ENCODE measurements at regions not wholly inside any gene's neighbourhood (a gene's known extent, or its start where the extent isn't known, plus 50 kb on each side); places are given as distances from the start of the nearest gene placed in this dataset.
"Not testable (repeated sequence)": the region's sequence is repeated elsewhere in the genome, so short reads cannot be mapped to it uniquely, and the experiment has no call there.

- DNase-seq (ENCODE audit: low read depth, low spot score) = no peak
- H3K4me3 ChIP-seq (ENCODE audit: low read length) = no peak overlapping the region
Observed at GRCh38 chr6:158920311-158920905, 79.6 kb downstream of the RSPH3 start.

- H3K4me3 ChIP-seq (ENCODE audit: low read length) = no peak overlapping the region
- DNase-seq (ENCODE audit: low read depth, low spot score) = no peak
Observed at GRCh38 chr6:158919865-158920264, 80.1 kb downstream of the RSPH3 start.

DNA sequence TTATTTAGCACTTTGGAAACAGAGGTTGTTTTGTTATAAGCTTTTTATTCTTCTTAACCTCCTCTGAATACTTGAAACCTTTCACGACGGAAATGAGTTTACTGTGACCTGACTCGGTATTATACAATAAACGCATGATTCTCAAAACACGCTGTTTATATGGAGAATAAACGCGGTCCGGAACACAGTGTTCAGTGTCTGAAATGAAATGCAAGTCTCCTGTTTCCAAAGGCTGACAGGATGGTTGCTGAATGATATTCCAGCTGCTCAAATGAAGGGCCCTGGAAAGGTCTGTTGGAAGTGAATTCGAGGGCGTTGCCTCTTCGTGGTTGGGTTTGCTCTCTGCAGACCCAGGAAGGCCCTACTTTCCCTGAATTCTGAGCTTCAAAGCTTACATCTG, 83.4 kb downstream of the RSPH3 start:
- H3K4me3 ChIP-seq (ENCODE audit: low read length) = no peak overlapping the region
- DNase-seq (ENCODE audit: low read depth, low spot score) = no peak

- DNase-seq (ENCODE audit: low read depth, low spot score) = no peak
- no peak overlapping the region for H3K4me3 ChIP-seq (ENCODE audit: low read length)
Observed at GRCh38 chr6:158914923-158915322, 85.1 kb downstream of the RSPH3 start.

GRCh38 chr6:158913580-158913979, 86.4 kb downstream of the RSPH3 start:
- DNase-seq (ENCODE audit: low read depth, low spot score) = no peak
- no peak overlapping the region for H3K4me3 ChIP-seq (ENCODE audit: low read length)

DNA sequence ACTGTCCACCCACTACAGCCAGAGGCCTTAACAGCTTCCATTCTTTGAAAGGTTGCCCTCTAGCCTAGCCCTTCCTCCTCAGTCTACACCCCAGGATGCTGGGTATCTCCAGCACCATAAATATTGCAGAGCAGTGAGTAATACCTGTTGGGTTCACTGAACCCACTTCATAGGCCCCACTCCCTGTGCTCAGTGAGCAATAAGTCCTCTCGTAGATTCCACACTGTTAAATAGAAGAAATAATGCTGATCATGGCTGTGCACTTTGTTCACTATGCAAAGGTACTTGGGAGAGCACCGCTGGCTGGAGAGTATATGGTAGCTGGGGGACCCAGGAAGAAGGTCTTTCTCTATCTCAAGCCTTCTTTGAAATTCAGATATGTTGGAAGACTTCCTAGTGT, 87.3 kb downstream of the RSPH3 start:
- no peak overlapping the region for H3K4me3 ChIP-seq (ENCODE audit: low read length)
- DNase-seq (ENCODE audit: low read depth, low spot score) = no peak

DNA sequence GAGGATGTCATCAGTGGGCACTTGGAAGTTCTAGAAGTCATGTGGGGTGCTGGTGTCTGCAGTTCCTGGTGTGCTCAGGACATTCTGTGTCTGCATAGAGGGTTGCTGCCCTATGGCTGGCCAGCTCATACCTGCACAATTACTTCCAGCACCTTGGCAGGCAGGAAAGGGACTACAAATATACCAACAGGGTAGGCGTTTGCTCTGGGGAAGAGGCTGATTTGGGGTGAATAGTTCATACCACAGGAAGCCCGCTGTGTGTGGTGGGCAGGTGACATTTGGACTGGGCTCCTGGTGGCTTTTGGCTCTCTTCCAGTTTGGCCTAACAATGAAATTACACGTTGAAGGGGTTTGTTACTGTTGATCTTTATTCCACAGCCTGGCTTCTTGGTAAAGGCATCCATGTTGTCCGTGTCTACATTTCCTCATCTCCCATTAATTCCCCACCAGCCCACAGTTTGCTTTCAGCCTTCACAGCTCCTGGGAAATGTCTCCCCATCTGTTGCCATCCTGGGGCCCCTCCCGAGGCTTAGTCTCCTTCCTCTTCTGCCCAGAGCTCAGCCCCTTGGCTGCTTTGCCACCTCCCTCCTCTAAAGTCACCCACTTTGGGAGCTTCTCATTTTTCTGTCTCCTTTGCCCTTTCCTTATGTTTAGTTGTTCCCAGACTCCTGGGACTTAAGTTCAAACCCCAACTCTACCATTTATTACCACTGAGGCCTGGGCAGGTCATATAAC, 88.1 kb downstream of the RSPH3 start:
- H3K4me3 ChIP-seq (ENCODE audit: low read length) = no peak overlapping the region
- DNase-seq (ENCODE audit: low read depth, low spot score) = no peak

- DNase-seq (ENCODE audit: low read depth, low spot score) = no peak
- H3K4me3 ChIP-seq (ENCODE audit: low read length) = no peak overlapping the region
Observed at GRCh38 chr6:158910484-158911440, 89.2 kb downstream of the RSPH3 start.

DNA sequence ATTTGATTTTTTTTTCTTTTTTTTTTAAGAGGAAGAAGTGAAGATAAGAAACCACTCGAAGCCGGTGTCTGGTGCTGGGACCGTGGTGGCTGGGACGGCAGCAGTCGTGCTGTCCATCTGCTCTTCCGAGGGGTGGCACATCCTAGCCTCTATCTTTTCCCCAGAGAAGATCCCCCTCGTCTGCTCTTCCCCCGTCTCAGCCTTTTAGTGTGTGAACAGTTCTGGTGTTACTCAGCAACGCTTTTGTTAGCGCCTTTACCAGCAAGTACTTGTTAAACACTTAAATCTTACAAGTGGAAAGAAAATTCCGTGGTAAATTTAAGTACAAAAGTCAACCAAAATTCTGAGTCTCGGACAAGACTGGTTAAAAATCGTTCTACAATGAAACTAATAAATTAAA, 90.1 kb downstream of the RSPH3 start:
- no peak for DNase-seq (ENCODE audit: low read depth, low spot score)
- no peak overlapping the region for H3K4me3 ChIP-seq (ENCODE audit: low read length)

DNA sequence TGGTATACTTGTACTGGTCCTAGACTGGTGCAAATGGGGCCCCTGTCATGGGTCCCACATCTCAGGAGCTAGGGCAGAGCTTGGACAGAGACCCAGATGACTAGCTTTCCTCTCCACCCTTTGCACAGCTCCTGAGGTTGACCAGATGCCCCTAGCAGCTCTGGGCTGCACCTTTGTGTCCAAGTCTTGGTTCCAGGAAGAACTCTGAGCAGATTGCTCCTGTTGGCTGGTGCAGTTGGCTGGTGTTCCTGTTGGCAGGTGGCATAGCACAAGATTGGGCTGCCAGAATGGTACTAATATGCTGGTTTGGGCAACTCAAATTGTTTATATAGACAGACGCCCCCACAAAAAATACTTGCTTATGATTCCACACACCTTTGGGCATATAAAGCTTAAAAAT, 89.4 kb upstream of the EZR start:
- DNase-seq (ENCODE audit: low read depth, low spot score) = no peak
- no peak overlapping the region for H3K4me3 ChIP-seq (ENCODE audit: low read length)

DNA sequence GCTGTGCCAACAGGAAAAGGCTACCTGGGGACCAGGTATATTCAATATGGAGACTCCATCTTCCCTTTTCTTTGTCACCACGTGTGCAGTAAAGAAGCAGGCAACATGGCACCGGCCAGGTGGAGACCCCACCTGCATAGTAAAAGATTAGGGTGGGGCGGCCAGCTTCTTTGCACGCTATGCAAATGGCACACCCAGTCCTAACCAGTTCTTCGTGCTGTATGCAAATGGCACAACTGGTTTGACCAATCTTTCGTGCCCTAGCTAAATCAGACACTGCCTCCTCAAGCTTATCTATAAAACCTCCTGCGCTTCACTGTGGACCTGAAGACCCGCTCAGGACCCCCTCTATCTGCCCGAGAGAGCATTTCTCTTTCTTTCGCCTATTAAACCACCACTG, 88.8 kb upstream of the EZR start:
- no peak overlapping the region for H3K4me3 ChIP-seq (ENCODE audit: low read length)
- no peak for DNase-seq (ENCODE audit: low read depth, low spot score)

DNA sequence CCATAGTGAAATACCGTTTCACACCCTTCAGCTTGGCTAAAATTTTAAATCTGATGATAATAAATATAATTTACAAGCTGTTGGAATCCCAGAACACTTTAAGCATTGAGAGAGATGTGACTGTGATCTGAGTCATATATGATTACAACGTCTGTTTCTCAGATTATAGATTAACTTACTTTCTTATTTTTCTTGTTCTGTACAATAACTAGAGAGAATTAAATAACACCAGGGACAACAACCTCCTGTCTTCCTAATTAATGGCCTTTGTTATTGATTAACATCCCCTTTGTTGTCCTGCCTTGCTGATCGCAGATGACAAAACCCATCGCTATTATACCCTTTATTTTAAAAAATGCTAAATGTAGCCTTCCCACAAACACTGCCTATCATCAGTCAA, 87.8 kb upstream of the EZR start:
- no peak for DNase-seq (ENCODE audit: low read depth, low spot score)
- no peak overlapping the region for H3K4me3 ChIP-seq (ENCODE audit: low read length)

DNA sequence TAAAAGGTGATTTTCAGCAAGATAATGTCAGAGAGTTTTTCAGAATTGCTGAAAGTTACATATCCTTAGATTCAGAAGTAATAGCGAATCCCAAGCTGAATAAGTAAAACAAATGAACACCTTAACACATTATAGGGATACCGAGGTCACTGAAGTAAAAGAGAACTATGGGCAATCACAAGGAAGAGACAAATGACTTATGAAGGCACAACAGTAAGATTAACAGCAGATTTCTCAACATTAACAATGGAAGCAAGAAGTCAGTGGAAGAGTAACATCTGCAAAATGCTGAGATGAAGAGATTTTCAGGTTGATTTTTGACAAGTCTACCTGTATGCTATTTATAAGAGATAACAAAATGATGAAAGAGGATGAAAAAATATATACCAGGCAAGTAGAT, 86.1 kb upstream of the EZR start:
- no peak overlapping the region for H3K4me3 ChIP-seq (ENCODE audit: low read length)
- no peak for DNase-seq (ENCODE audit: low read depth, low spot score)

DNA sequence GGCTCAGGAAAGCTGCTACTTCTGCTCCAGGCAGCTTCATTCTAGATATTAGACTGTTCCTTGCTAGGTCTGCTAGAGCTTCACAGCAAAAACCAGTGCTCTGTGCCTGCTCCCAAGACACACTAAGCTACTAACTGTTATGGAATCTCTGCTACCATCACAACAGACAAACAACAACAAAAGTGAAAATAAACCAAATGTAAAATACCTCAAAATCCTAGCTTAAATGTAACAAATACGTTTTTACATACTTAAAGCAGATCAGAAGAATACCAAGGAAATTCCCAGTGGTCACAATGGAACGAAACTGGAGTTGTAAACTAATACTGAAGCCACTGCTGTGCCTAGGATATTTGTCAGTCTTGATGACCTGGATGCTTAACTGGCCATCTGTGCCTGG, 84.6 kb upstream of the EZR start:
- DNase-seq (ENCODE audit: low read depth, low spot score) = no peak
- H3K4me3 ChIP-seq (ENCODE audit: low read length) = no peak overlapping the region

DNA sequence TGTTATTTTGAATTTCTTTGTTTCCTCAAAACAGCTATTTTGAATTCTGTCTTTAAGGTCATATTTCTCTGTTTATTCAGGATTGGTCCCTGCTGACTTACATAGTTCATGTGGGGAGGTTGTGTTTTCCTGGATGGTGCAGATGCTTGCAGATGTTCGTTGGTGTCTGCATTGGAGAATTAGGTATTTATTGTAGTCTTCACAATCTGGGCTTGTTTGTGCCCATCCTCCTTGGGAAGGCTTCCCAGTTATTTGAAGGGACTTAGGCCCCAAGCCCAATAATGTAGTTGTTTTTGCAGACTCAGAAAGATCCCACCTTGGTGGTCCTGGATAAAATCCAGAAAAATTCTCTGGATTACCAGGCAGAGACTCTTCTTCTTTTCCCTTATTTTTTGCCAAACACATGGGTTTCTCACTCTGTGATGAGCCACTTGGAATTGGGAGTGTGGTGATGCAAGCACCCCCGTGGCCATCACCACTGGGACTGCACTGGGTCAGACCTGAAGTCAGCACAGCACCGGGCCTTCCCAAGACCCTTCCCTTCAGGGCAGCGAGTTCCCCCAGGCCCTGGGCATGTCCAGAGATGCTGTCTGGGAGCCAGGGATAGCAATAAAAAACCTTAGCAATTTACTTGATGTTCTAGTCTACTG, 81.6 kb upstream of the EZR start:
- H3K4me3 ChIP-seq (ENCODE audit: low read length) = no peak overlapping the region
- DNase-seq (ENCODE audit: low read depth, low spot score) = no peak

- DNase-seq (ENCODE audit: low read depth, low spot score) = no peak
Observed at GRCh38 chr6:158897236-158897635, 78.1 kb upstream of the EZR start.

DNA sequence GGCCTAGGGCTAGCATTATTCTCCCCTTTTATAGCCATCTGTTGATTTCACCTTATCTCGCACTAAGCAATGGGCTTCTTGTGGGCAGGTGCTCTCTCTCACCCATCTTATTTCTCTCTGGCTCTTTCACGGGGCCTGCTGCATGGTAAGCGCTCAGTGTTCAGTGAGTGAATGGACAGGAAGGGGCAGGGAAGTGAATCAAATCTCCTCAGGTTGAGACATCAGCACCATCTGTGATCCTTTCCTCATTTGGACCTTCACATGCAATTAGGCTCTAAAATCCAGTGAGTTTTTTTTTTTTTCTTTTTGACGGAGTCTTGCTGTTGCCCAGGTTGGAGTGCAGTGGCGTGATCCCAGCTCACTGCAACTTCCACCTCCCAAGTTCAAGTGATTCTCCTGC, 76.5 kb upstream of the EZR start:
- no peak for DNase-seq (ENCODE audit: low read depth, low spot score)
- H3K4me3 ChIP-seq (ENCODE audit: low read length) = no peak overlapping the region

More at GRCh38 chr6:158897236-158897635, 78.1 kb upstream of the EZR start:
- no peak overlapping the region for H3K4me3 ChIP-seq (ENCODE audit: low read length)

GRCh38 chr6:158894193-158894592, 75.0 kb upstream of the EZR start:
- DNase-seq (ENCODE audit: low read depth, low spot score) = no peak
- H3K4me3 ChIP-seq (ENCODE audit: low read length) = no peak overlapping the region

DNA sequence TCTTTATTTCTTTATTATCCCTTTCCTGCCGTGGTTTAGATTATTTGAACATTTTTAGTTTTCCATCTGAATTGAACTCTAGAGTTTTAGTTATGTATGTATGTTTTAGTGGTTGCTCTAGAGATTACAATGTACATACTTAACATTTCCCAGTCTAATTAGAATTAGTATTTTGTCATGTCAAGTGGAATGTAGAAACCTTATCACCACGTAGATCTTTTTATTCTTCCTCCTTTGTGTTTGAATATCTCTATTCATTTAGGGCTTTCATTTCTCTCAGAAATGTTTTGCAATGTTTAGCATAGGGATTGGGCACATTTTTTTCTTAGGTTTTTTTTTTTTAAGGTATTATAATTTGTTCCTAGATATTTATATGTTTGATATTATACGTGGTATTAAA, 73.1 kb upstream of the EZR start:
- no peak for DNase-seq (ENCODE audit: low read depth, low spot score)
- H3K4me3 ChIP-seq (ENCODE audit: low read length) = no peak overlapping the region

GRCh38 chr6:158891560-158891959, 72.4 kb upstream of the EZR start:
- not testable (repeated sequence) for DNase-seq (ENCODE audit: low read depth, low spot score); H3K4me3 ChIP-seq (ENCODE audit: low read length)
